IMR-90 (cell line): ENCODE measurements at regions not wholly inside any gene's neighbourhood (a gene's known extent, or its start where the extent isn't known, plus 50 kb on each side); places are given as distances from the start of the nearest gene placed in this dataset.

ENCODE experiments used
- ATAC-seq: fragments of 200-7000 bp; cut with Tn5 transposase; 2 replicates; pipeline ENCODE4 v1.9.1; 2020; ENCODE audit warnings: low read depth, mild to moderate bottlenecking, moderate library complexity
- BruUV-seq: library from RNA; stranded (reverse); fragments of 400-500 nt; replicated peaks from 2 replicates; lab custom pipeline; 2021; lab: Mats Ljungman, UMichigan
- CTCF ChIA-PET: fragments of 300-600 bp; formaldehyde crosslinking; extraction: SDS; loops from one replicate; lab custom pipeline; 2021; ENCODE audit warnings: antibody characterized with exemption; lab: Yijun Ruan, JAX
- POLR2A ChIA-PET: fragments of 300-600 bp; sonication (Branson Sonifier 250); formaldehyde crosslinking; loops from one replicate; lab custom pipeline; 2022; ENCODE audit warnings: antibody characterized with exemption; ENCODE audit not compliant: unreplicated experiment; lab: Charles Lee
- DNase-seq: peaks from one replicate; pipeline ENCODE4 v3.0.0; 2013
- H2AFZ ChIP-seq: replicated peaks from 2 replicates; pipeline ENCODE3; 2013; ENCODE audit warnings: low read length, mild to moderate bottlenecking; ENCODE audit not compliant: poor library complexity
- H2AK5ac ChIP-seq: 2 replicates; pipeline ENCODE4 v1.6.1; 2013; ENCODE audit warnings: low read depth, low read length, inconsistent platforms
- H2AK9ac ChIP-seq: replicated peaks from 2 replicates; pipeline ENCODE3; 2013; ENCODE audit warnings: mild to moderate bottlenecking, low read depth, low read length, moderate library complexity; ENCODE audit not compliant: poor library complexity
- H2BK120ac ChIP-seq: 2 replicates; pipeline ENCODE4 v1.6.1; 2013; ENCODE audit warnings: low read depth, low read length, inconsistent platforms
- H2BK15ac ChIP-seq: 3 replicates; pipeline ENCODE4 v1.6.1; 2013; ENCODE audit warnings: low read depth, low read length, inconsistent platforms
- H2BK20ac ChIP-seq: 2 replicates; pipeline ENCODE4 v1.6.1; 2013; ENCODE audit warnings: low read depth, mild to moderate bottlenecking, inconsistent platforms, low read length, moderate library complexity
- H2BK5ac ChIP-seq: 2 replicates; pipeline ENCODE4 v1.6.1; 2013; ENCODE audit warnings: mild to moderate bottlenecking, low read depth, low read length, inconsistent platforms; ENCODE audit not compliant: poor library complexity, severe bottlenecking
- H3K14ac ChIP-seq: replicated peaks from 2 replicates; pipeline ENCODE4 v1.6.1; 2013; ENCODE audit warnings: low read depth, low read length, inconsistent platforms
- H3K18ac ChIP-seq: 2 replicates; pipeline ENCODE4 v1.6.1; 2013; ENCODE audit warnings: low read depth, low read length, control low read depth
- H3K23ac ChIP-seq: 2 replicates; pipeline ENCODE4 v1.6.1; 2013; ENCODE audit warnings: low read depth, low read length, inconsistent platforms
- H3K27ac ChIP-seq: 2 replicates; pipeline ENCODE4 v1.5.1; 2013; ENCODE audit warnings: mild to moderate bottlenecking, control low read depth, low read length; ENCODE audit not compliant: insufficient read depth
- H3K27me3 ChIP-seq: 2 replicates; pipeline ENCODE4 v1.6.1; 2013; ENCODE audit warnings: low read length; ENCODE audit not compliant: control insufficient read depth, insufficient read depth
- H3K36me3 ChIP-seq: 2 replicates; pipeline ENCODE4 v1.6.1; 2013; ENCODE audit warnings: low read length, mixed read lengths; ENCODE audit not compliant: control insufficient read depth, insufficient read depth
- H3K4ac ChIP-seq: 2 replicates; pipeline ENCODE4 v1.6.1; 2013; ENCODE audit warnings: low read depth, low read length, inconsistent platforms
- H3K4me1 ChIP-seq: 2 replicates; pipeline ENCODE4 v1.6.1; 2013; ENCODE audit warnings: low read length, mixed read lengths; ENCODE audit not compliant: control insufficient read depth, insufficient read depth
- H3K4me2 ChIP-seq: 2 replicates; pipeline ENCODE4 v1.6.1; 2013; ENCODE audit warnings: low read depth, mild to moderate bottlenecking, control low read depth, low read length, moderate library complexity
- H3K4me3 ChIP-seq: 2 replicates; pipeline ENCODE4 v1.5.1; 2013; ENCODE audit warnings: low read depth, mild to moderate bottlenecking, control low read depth, low read length, moderate library complexity; ENCODE audit not compliant: insufficient read depth
- H3K56ac ChIP-seq: 2 replicates; pipeline ENCODE4 v1.6.1; 2013; ENCODE audit warnings: low read length, inconsistent platforms; ENCODE audit not compliant: insufficient read depth; ENCODE audit errors: extremely low read depth
- H3K79me1 ChIP-seq, 2 experiments: 2 replicates each; pipeline ENCODE4 v1.6.1; 2013; ENCODE audit warnings: low read length in 2 of 2, inconsistent platforms in 1 of 2, low read depth in 1 of 2
- H3K9ac ChIP-seq: 2 replicates; pipeline ENCODE4 v1.6.1; 2013; ENCODE audit warnings: low read depth, low read length, control low read depth
- H3K9me1 ChIP-seq: 2 replicates; pipeline ENCODE4 v1.6.1; 2013; ENCODE audit warnings: low read length, inconsistent platforms; ENCODE audit not compliant: insufficient read depth
- H3K9me3 ChIP-seq: 2 replicates; pipeline ENCODE4 v1.6.1; 2013; ENCODE audit warnings: low read length; ENCODE audit not compliant: control insufficient read depth, insufficient read depth
- H4K20me1 ChIP-seq: 2 replicates; pipeline ENCODE4 v1.6.1; 2013; ENCODE audit warnings: low read length, inconsistent platforms; ENCODE audit not compliant: insufficient read depth
- H4K5ac ChIP-seq: 2 replicates; pipeline ENCODE4 v1.6.1; 2013; ENCODE audit warnings: mild to moderate bottlenecking, low read depth, low read length, control low read depth
- H4K8ac ChIP-seq, 2 experiments: 2 replicates each; pipeline ENCODE4 v1.6.1; 2013; ENCODE audit warnings: low read depth in 2 of 2, low read length in 2 of 2, control low read depth in 1 of 2, inconsistent platforms in 1 of 2
- H4K91ac ChIP-seq: 2 replicates; pipeline ENCODE4 v1.6.1; 2013; ENCODE audit warnings: low read depth, low read length, inconsistent platforms; ENCODE audit not compliant: insufficient read depth
- CEBPB ChIP-seq: IDR thresholded peaks from 2 replicates; pipeline ENCODE4 v1.6.1; 2012; ENCODE audit warnings: low read depth, low read length, improper control_type of control experiment
- CHD1 ChIP-seq: IDR thresholded peaks from 2 replicates; pipeline ENCODE4 v1.6.1; 2012; ENCODE audit warnings: low read depth, low read length, improper control_type of control experiment
- CTCF ChIP-seq: conservative IDR thresholded peaks from 2 replicates; pipeline ENCODE4 v1.5.1; 2012; ENCODE audit warnings: mild to moderate bottlenecking, low read depth, low read length, improper control_type of control experiment
- FOS ChIP-seq: fragments of 150-350 bp; IDR thresholded peaks from 2 replicates; pipeline ENCODE4 v1.6.1; 2016; ENCODE audit warnings: low read depth, low read length
- MAFK ChIP-seq: IDR thresholded peaks from 2 replicates; pipeline ENCODE4 v1.6.1; 2012; ENCODE audit warnings: low read depth, low read length, improper control_type of control experiment
- MAZ ChIP-seq: IDR thresholded peaks from 2 replicates; pipeline ENCODE4 v1.6.1; 2012; ENCODE audit warnings: low read depth, mild to moderate bottlenecking, low read length, improper control_type of control experiment, moderate library complexity, borderline replicate concordance
- NFE2L2 ChIP-seq: fragments of 150-350 bp; IDR thresholded peaks from 2 replicates; pipeline ENCODE4 v1.6.1; 2016; ENCODE audit warnings: low read depth, mild to moderate bottlenecking, low read length
- POLR2A ChIP-seq: IDR thresholded peaks from 2 replicates; pipeline ENCODE4 v1.6.1; 2012; ENCODE audit warnings: mild to moderate bottlenecking, low read depth, low read length
- RAD21 ChIP-seq: IDR thresholded peaks from 2 replicates; pipeline ENCODE4 v1.6.1; 2012; ENCODE audit warnings: low read length, improper control_type of control experiment
- RCOR1 ChIP-seq: IDR thresholded peaks from 2 replicates; pipeline ENCODE4 v1.6.1; 2012; ENCODE audit warnings: mild to moderate bottlenecking, low read length, improper control_type of control experiment; ENCODE audit not compliant: insufficient replicate concordance
- RFX5 ChIP-seq: IDR thresholded peaks from 2 replicates; pipeline ENCODE4 v1.8.0; 2012; ENCODE audit warnings: low read depth, mild to moderate bottlenecking, low read length, moderate library complexity
- WGBS, 2 experiments: methylation state at CpG; one replicate each; pipeline versions ENCODE4 v1.1.5 to v1.1.7; 2013; ENCODE audit warnings: missing lambda C conversion rate in 2 of 2; ENCODE audit not compliant: insufficient read length in 1 of 2; ENCODE audit errors: extremely low coverage in 2 of 2; 5-methylcytosine and 5-hydroxymethylcytosine counted together
- dilution Hi-C: fragments of 300-500 bp; cut with HindIII; formaldehyde crosslinking; loops from one replicate; pipeline ENCODE4 v1.14.3; 2018; ENCODE audit warnings: low sequenced_read_pairs; ENCODE audit not compliant: unreplicated experiment
- in situ Hi-C: fragments of 300-500 bp; cut with MboI; formaldehyde crosslinking; loops from 3 replicates; pipeline ENCODE4 v1.14.3; 2019; ENCODE audit warnings: low sequenced_read_pairs, inconsistent platforms, mixed read lengths
- intact Hi-C: fragments of 100-400 bp; cut with micrococcal nuclease; formaldehyde crosslinking; loops from 2 replicates; pipeline ENCODE4 v1.10.0; 2022

GRCh38 chr13:54312885-54313284 is 1284.3 kb downstream of the OLFM4 start:
- dilution Hi-C loops, result no loop called here
- DNase-seq, result no peak
- H3K4me1 ChIP-seq, result no peaks in the 10 kb centered on the region
- no peak for TF ChIP-seq RAD21
- no peak for TF ChIP-seq CHD1
- no peak for TF ChIP-seq MAFK
- TF ChIP-seq NFE2L2, result no peak
- no peak for TF ChIP-seq RFX5
- no peak for TF ChIP-seq FOS
- no peak for TF ChIP-seq MAZ
- TF ChIP-seq POLR2A, result no peak
- TF ChIP-seq RCOR1, result no peak
- no peak for TF ChIP-seq CEBPB
- TF ChIP-seq CTCF, result no peak
- H3K27ac ChIP-seq, result no peak overlapping the region
- no peak overlapping the region for H2BK20ac ChIP-seq
- in situ Hi-C loops, result no loop called here
- no peak overlapping the region for H4K5ac ChIP-seq
- no peak for ATAC-seq
- H3K4me3 ChIP-seq, result no peak overlapping the region
- no peak overlapping the region for H3K4me2 ChIP-seq
- H3K9me3 ChIP-seq, result peaks cover 3% of the 10 kb centered on the region
- H3K27me3 ChIP-seq, result no peaks in the 10 kb centered on the region
- no peak overlapping the region for H3K56ac ChIP-seq
- H2AK5ac ChIP-seq, result no peak overlapping the region
- H3K18ac ChIP-seq, result no peak overlapping the region
- H4K8ac ChIP-seq, result no peak overlapping the region
- H3K79me1 ChIP-seq, result no peaks in the 10 kb centered on the region
- no peaks in the 10 kb centered on the region for H4K20me1 ChIP-seq
- H2AFZ ChIP-seq, result no peak overlapping the region
- H3K4ac ChIP-seq, result no peak overlapping the region
- POLR2A ChIA-PET, result no interaction called here
- H3K23ac ChIP-seq, result no peak overlapping the region
- intact Hi-C loops, result no loop called here
- no TSS peak for BruUV-seq
- H2BK5ac ChIP-seq, result no peak overlapping the region
- H2AK9ac ChIP-seq, result no peak overlapping the region
- H3K36me3 ChIP-seq, result no peaks in the 10 kb centered on the region
- no peak overlapping the region for H4K91ac ChIP-seq
- no peak overlapping the region for H3K9ac ChIP-seq
- no peaks in the 10 kb centered on the region for H3K9me1 ChIP-seq
- no peak overlapping the region for H3K14ac ChIP-seq
- H2BK120ac ChIP-seq, result no peak overlapping the region
- H2BK15ac ChIP-seq, result no peak overlapping the region
- CTCF ChIA-PET, result no interaction called here
- WGBS, 2 experiments, result 29% methylated on average over 1 of the region's 16 CpGs; no CpG with 5 or more reads in 1 of the 2 experiments
